Astrocyte of the cerebellum (primary cell): ENCODE measurements at regions not wholly inside any gene's neighbourhood (a gene's known extent, or its start where the extent isn't known, plus 50 kb on each side); places are given as distances from the start of the nearest gene placed in this dataset.

Source experiments
- DNase-seq: peaks from one replicate; pipeline ENCODE4 v3.0.0-alpha.2; 2011; ENCODE audit warnings: low read depth
- H3K4me3 ChIP-seq: 2 replicates; pipeline ENCODE4 v1.5.1; 2011; ENCODE audit warnings: mild to moderate bottlenecking, low read depth, low read length, moderate library complexity
- in situ Hi-C: cut with HindIII; loops from 2 replicates; pipeline ENCODE4 v1.10.0; 2017; ENCODE audit warnings: low sequenced_read_pairs
- TF ChIP-seq, protein P1 (sequence below): IDR thresholded peaks from 2 replicates; pipeline ENCODE4 v1.5.1; 2012; ENCODE audit warnings: low read length, low read depth, moderate library complexity, mild to moderate bottlenecking; ENCODE audit errors: missing control alignments

DNA sequence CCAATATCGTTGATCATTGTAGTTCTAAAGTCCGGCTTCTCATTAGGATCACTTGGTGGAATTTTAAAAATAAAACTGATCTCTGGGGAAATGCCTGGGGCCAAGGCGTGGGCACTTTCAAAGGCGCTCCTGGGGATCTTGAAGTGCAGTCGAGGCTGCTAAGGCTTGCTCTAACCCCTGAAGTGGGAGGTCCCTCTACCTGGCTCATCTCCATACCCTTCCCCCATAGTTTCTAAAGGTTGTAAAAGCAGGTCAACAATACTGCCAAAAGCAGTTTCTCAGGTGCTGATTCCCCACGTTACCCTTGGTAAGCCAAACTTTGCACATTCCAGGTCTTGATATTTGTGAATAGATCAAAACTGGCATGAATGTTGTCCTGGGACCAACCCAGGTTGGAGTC lies 79.0 kb upstream of the SP8 start:
- TF ChIP-seq, protein P1, sequence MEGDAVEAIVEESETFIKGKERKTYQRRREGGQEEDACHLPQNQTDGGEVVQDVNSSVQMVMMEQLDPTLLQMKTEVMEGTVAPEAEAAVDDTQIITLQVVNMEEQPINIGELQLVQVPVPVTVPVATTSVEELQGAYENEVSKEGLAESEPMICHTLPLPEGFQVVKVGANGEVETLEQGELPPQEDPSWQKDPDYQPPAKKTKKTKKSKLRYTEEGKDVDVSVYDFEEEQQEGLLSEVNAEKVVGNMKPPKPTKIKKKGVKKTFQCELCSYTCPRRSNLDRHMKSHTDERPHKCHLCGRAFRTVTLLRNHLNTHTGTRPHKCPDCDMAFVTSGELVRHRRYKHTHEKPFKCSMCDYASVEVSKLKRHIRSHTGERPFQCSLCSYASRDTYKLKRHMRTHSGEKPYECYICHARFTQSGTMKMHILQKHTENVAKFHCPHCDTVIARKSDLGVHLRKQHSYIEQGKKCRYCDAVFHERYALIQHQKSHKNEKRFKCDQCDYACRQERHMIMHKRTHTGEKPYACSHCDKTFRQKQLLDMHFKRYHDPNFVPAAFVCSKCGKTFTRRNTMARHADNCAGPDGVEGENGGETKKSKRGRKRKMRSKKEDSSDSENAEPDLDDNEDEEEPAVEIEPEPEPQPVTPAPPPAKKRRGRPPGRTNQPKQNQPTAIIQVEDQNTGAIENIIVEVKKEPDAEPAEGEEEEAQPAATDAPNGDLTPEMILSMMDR = no peak
- no peak for DNase-seq
- in situ Hi-C loops = no loop called here
- H3K4me3 ChIP-seq = no peak overlapping the region

DNA sequence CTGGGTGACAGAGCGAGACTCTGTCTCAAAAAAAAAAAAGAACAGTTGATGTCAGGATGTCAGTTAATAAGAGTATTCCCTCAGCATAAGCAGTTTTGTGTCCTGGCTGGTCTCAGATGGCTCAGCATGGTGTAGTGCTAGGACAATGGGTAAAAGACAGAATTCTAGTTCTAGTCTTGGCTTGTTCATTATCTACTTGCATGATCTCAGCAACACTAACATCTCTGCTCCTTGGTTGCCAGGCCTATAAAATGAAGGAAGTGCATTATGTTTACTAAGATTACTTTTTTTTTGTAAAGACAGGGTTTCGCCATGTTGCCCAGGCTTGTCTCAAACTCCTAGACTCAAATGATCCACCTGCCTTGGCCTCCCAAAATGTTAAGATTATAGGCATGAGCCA lies 84.3 kb upstream of the SP8 start:
- no peak overlapping the region for H3K4me3 ChIP-seq
- in situ Hi-C loops = no loop called here
- TF ChIP-seq, protein P1 = no peak
- DNase-seq = no peak

DNA sequence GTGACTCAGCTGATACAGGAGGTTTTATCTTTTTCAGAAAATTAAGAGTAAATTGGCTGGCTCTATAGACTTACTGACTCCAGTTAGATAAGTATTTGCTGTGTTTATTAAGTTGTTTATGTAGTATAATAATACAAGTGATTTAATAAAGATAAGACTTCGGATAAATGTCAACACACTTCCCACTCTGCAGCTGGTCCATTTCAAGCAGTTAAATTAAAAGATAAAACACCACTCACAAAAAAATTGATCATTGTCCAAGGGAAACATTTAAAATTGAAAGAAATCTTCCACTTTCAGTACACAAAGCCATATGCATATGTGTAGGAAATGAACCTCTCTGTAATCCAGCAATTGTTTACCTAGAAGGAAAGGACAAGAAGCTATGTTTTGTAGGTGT lies 106.1 kb upstream of the SP8 start:
- no peak for DNase-seq
- no peak overlapping the region for H3K4me3 ChIP-seq
- in situ Hi-C loops = no loop called here
- TF ChIP-seq, protein P1 = no peak

DNA sequence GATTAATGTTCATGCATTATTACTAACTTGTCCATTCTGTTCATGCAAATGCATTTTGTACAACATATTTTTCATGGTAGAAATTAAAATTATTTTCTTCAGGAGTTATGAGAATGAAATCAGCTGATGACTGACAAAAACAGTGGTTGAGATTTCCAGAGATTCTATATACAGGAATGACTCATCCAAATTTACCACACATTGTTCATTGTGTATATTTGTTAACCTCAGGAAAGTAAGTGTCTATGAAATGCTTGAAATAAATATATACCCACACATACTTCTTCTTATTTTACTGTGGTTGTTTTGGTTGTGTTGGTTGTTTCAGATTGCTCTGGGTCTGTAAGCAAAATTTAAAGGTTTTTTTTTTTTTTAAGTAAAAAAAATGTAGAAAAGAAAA lies 108.1 kb upstream of the SP8 start:
- in situ Hi-C loops = no loop called here
- no peak overlapping the region for H3K4me3 ChIP-seq
- DNase-seq = no peak
- TF ChIP-seq, protein P1 = no peak

DNA sequence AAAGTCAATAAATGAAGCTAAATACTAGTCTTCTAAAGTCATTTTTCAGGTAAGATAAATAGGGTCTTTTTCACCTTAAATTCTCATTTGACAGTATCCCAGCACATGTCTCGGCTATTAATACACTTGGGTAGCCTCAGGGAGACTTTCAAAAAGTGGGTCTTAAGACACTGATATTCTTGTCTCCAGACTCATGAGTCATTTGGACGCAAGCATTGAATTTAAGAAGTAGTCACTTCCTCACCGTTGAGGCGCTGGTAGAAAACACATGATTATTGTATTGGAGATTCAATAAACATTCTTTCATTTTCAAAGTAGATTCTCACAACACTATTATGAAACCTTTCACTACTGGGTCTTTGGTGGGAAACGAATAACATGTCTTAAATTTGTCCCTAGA lies 108.9 kb upstream of the SP8 start:
- TF ChIP-seq, protein P1 = no peak
- DNase-seq = no peak
- in situ Hi-C loops = no loop called here
- H3K4me3 ChIP-seq = no peak overlapping the region

DNA sequence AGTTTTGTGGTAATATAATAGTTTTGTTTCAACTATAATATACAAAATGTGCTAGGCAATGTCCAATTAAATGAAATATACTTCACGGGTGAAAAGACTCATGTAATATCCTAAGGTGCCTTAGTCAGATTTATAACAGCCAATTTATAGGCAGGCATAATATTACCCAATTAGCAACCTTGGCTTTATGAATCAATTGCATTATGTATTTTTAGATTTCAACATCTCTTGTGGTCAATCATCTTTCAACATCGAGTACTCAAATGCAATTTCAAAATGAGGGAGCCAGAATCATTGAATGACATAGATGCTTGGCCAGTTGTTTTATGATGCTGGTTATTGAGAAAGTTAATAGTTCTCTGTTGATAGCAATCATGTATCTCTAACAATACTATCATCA lies 110.3 kb upstream of the SP8 start:
- no peak for DNase-seq
- H3K4me3 ChIP-seq = no peak overlapping the region
- in situ Hi-C loops = no loop called here
- TF ChIP-seq, protein P1 = no peak
